Lower lobe of right lung (tissue), 2 donors: ENCODE measurements at regions not wholly inside any gene's neighbourhood (a gene's known extent, or its start where the extent isn't known, plus 50 kb on each side); places are given as distances from the start of the nearest gene placed in this dataset.
"Not testable (repeated sequence)": the region's sequence is repeated elsewhere in the genome, so short reads cannot be mapped to it uniquely, and the experiment has no call there.

Experiments used
- ATAC-seq, 2 donors: fragments of 200-7000 bp; cut with Tn5 transposase; one replicate each; pipeline ENCODE4 v1.9.1; 2020 to 2022; ENCODE audit warnings: mild to moderate bottlenecking in 2 of 2, moderate library complexity in 2 of 2
- DNase-seq: peaks from one replicate; pipeline ENCODE4 v3.0.0-alpha.2; 2020
- H3K27ac ChIP-seq: fragments of 200-600 bp; one replicate; pipeline ENCODE4 v1.8.0; 2022
- H3K27me3 ChIP-seq: fragments of 200-600 bp; one replicate; pipeline ENCODE4 v1.8.0; 2022; ENCODE audit warnings: low read depth
- H3K36me3 ChIP-seq: fragments of 200-600 bp; one replicate; pipeline ENCODE4 v1.8.0; 2022; ENCODE audit warnings: mild to moderate bottlenecking
- H3K4me1 ChIP-seq: fragments of 200-600 bp; one replicate; pipeline ENCODE4 v1.8.0; 2022
- H3K4me3 ChIP-seq: fragments of 200-600 bp; one replicate; pipeline ENCODE4 v1.8.0; 2022; ENCODE audit warnings: mild to moderate bottlenecking
- H3K9me3 ChIP-seq: fragments of 200-600 bp; one replicate; pipeline ENCODE4 v1.8.0; 2022
- intact Hi-C: fragments of 100-400 bp; cut with DNase I; formaldehyde crosslinking; loops from one replicate; pipeline ENCODE4 v1.11.0; 2022
- TF ChIP-seq, protein P1 (sequence below): fragments of 200-600 bp; IDR thresholded peaks from one replicate; pipeline ENCODE4 v1.8.0; 2022; ENCODE audit warnings: antibody characterized with exemption, mild to moderate bottlenecking
- donor health status: DM: no; HTN: yes; CAD: no; lungs with severe emphysema.

DNA sequence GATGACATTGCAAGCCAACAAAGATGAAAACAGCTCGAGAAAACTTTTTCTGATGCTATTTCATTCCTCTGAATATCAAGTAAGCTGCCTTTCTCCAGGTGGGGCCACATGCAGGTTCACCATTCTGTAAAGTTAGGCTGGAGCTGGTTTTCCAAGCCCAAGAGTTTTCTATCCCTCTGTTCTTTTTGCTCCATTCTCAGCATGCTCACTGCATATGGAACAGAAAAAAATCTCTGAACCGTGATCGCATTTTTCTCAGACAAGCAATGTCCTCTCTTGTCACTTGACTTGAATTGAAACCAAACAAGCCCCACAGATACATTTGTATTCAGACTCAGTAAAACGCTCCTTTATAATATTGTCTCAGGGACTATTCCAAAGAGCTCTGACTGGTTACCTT, 451.6 kb downstream of the FRK start:
- no peak for ATAC-seq

DNA sequence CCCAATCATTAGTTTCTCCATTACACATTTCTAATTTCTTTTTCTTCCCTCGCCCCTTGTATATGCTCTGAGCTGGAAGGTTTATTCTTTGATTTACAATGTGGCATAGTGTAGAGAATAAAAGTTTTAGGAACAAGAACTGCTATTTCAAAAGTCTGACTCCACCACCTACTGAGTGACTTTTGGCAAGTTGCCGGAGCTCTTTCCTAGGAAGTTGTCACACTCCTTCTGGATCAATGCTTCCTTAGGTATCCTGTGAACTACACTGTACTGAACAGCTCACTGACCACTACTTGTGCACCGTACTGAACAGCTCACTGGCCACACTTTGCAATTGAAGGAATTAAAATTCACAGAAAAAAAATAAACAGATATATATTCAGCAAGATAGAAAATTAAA, 458.2 kb downstream of the FRK start:
- H3K4me3 ChIP-seq, result no peak overlapping the region
- intact Hi-C loops, result no loop called here
- H3K36me3 ChIP-seq, result no peaks in the 10 kb centered on the region
- no peak for ATAC-seq
- H3K27me3 ChIP-seq, result no peaks in the 10 kb centered on the region
- no peak overlapping the region for H3K27ac ChIP-seq
- TF ChIP-seq, protein P1, sequence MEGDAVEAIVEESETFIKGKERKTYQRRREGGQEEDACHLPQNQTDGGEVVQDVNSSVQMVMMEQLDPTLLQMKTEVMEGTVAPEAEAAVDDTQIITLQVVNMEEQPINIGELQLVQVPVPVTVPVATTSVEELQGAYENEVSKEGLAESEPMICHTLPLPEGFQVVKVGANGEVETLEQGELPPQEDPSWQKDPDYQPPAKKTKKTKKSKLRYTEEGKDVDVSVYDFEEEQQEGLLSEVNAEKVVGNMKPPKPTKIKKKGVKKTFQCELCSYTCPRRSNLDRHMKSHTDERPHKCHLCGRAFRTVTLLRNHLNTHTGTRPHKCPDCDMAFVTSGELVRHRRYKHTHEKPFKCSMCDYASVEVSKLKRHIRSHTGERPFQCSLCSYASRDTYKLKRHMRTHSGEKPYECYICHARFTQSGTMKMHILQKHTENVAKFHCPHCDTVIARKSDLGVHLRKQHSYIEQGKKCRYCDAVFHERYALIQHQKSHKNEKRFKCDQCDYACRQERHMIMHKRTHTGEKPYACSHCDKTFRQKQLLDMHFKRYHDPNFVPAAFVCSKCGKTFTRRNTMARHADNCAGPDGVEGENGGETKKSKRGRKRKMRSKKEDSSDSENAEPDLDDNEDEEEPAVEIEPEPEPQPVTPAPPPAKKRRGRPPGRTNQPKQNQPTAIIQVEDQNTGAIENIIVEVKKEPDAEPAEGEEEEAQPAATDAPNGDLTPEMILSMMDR, result no peak
- no peaks in the 10 kb centered on the region for H3K4me1 ChIP-seq
- DNase-seq, result no peak
- no peaks in the 10 kb centered on the region for H3K9me3 ChIP-seq

More for the DNA sequence above, 451.6 kb downstream of the FRK start:
- Histone ChIP-seq H3K27ac (no peak overlapping the region), H3K4me3 (no peak overlapping the region), H3K9me3 (no peaks in the 10 kb centered on the region), H3K4me1 (no peaks in the 10 kb centered on the region), H3K27me3 (no peaks in the 10 kb centered on the region), H3K36me3 (no peaks in the 10 kb centered on the region)
- TF ChIP-seq, protein P1, result no peak
- intact Hi-C loops, result no loop called here
- no peak for DNase-seq

DNA sequence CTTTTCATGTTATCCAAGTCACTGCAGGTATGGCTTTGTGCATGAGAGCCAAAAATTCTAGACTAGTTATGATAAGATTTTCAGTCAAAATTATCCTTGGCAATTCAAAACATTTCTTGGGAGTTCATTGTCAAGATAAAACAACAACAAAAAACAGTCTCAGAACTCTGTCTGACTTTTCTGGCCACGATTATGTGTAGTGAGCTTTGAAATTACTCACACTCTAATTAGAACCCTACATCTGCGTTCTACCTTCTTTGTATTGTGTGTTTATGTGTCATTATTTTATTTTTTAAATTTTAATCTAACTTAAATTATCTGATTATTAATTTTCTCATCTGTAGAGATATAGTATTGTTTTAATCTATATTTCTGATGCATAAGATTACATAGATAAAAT, 459.2 kb downstream of the FRK start:
- Histone ChIP-seq H3K27me3 (no peaks in the 10 kb centered on the region), H3K9me3 (no peaks in the 10 kb centered on the region), H3K4me3 (no peak overlapping the region), H3K27ac (no peak overlapping the region), H3K4me1 (no peaks in the 10 kb centered on the region), H3K36me3 (no peaks in the 10 kb centered on the region)
- intact Hi-C loops, result no loop called here
- DNase-seq (no peak), ATAC-seq (no peak)
- TF ChIP-seq, protein P1, result no peak

DNA sequence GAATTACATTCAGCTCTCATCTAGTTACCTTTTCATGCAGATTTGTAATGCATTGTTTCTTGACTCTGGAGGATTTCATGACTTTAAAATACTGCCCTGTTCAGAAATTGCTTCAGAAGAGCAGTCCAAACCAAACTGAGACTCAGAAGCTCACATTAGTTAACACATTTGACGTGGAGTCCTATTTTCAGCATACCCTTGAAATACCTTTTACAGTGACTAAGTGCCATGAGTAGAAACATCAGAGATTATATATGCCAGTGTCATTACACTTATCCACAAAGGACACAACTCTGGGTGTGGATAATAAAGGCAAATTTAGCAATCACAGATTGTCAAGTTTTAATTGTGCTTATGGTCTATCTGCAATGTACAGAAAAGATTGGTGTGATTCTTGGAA, 459.6 kb downstream of the FRK start:
- no peaks in the 10 kb centered on the region for H3K9me3 ChIP-seq
- H3K27ac ChIP-seq, result no peak overlapping the region
- no peak for ATAC-seq

DNA sequence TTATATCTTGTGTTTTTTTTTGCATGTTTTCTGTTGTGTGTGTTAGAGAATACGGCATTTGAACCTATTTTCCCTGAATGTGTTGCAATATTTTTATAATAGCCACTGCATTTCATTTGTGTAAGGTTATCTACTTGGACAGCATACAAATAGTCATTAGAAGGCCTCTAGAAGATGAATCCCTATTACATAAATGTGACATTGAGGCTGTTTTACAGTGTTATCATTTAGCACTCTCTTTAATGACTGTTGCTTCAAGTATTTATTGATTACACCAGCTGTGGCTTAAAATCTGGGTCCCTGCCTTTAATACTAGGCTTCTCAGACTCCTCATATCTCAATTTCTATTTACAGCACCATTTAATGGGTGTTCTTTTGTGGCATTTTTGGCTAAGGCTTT, 465.8 kb downstream of the FRK start:
- no peaks in the 10 kb centered on the region for H3K4me1 ChIP-seq
- intact Hi-C loops, result no loop called here
- no peaks in the 10 kb centered on the region for H3K27me3 ChIP-seq
- no peaks in the 10 kb centered on the region for H3K9me3 ChIP-seq
- no peak for DNase-seq
- H3K36me3 ChIP-seq, result no peaks in the 10 kb centered on the region
- no peak for ATAC-seq
- no peak overlapping the region for H3K4me3 ChIP-seq
- TF ChIP-seq, protein P1, result no peak
- no peak overlapping the region for H3K27ac ChIP-seq

More for the DNA sequence above, 459.6 kb downstream of the FRK start:
- intact Hi-C loops, result no loop called here
- TF ChIP-seq, protein P1, result no peak
- H3K4me1 ChIP-seq, result no peaks in the 10 kb centered on the region
- no peaks in the 10 kb centered on the region for H3K27me3 ChIP-seq
- H3K4me3 ChIP-seq, result no peak overlapping the region
- no peaks in the 10 kb centered on the region for H3K36me3 ChIP-seq
- DNase-seq, result no peak

DNA sequence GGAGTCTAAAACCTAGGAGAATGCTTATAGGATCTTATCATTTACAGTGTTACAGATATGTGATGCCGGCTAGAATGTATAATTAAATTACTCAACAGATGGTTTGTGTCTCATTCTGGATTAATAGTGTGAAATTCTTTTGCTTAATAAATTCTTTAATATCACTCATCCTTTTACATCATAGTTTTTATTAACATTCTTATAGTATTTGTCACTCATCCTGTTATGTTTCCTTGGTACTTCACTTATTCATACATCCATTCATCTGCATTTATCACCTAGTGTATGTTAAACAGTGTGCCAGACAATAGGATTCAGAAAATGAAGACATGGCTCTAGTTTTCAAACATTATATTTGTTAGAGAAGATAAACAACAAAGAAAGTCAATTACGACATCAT, 468.7 kb downstream of the FRK start:
- H3K27me3 ChIP-seq, result no peaks in the 10 kb centered on the region
- no peaks in the 10 kb centered on the region for H3K9me3 ChIP-seq
- H3K4me1 ChIP-seq, result no peaks in the 10 kb centered on the region
- no peak for DNase-seq
- TF ChIP-seq, protein P1, result no peak
- no peaks in the 10 kb centered on the region for H3K36me3 ChIP-seq
- ATAC-seq, result no peak
- intact Hi-C loops, result no loop called here
- H3K27ac ChIP-seq, result no peak overlapping the region
- H3K4me3 ChIP-seq, result no peak overlapping the region

DNA sequence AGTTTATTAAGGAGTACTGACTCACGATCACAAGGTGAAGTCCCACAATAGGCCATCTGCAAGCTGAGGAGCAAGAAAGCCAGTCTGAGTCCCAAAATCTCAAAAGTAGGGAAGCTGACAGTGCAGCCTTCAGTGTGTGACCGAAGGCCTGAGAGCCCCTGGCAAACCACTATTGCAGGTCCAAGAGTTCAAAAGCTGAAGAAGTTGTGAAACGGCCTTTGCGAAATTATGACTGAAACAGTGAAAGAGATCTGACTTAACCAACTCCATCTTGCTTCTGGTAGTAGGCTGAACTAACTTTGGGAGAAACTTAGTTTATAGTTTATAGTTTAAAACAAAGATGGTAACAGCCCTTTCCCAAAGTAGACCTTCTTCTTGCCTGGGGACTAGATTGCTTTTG, 471.6 kb downstream of the FRK start:
- H3K4me1 ChIP-seq, H3K9me3 ChIP-seq, H3K27me3 ChIP-seq, DNase-seq, H3K4me3 ChIP-seq, intact Hi-C loops, H3K27ac ChIP-seq, H3K36me3 ChIP-seq, ATAC-seq: not testable (repeated sequence)
